Trophoblast cell (in vitro differentiated cells and primary cell): ENCODE measurements at regions not wholly inside any gene's neighbourhood (a gene's known extent, or its start where the extent isn't known, plus 50 kb on each side); places are given as distances from the start of the nearest gene placed in this dataset.

Experiments
- DNase-seq, 2 donors: peaks; one replicate each; pipeline ENCODE4 v3.0.0-alpha.2; 2016
- H2AFZ ChIP-seq: 2 replicates; pipeline ENCODE4 v1.6.1; 2013; ENCODE audit warnings: low read length, moderate library complexity, mild to moderate bottlenecking; ENCODE audit not compliant: insufficient read depth, poor library complexity
- H2AK5ac ChIP-seq: 2 replicates; pipeline ENCODE4 v1.6.1; 2013; ENCODE audit warnings: mild to moderate bottlenecking, low read length
- H2BK120ac ChIP-seq: 2 replicates; pipeline ENCODE4 v1.6.1; 2013; ENCODE audit warnings: low read length, mild to moderate bottlenecking, moderate library complexity; ENCODE audit not compliant: insufficient read depth, poor library complexity
- H2BK12ac ChIP-seq: 2 replicates; pipeline ENCODE4 v1.6.1; 2013; ENCODE audit warnings: mild to moderate bottlenecking, low read length, moderate library complexity
- H2BK5ac ChIP-seq: 2 replicates; pipeline ENCODE4 v1.6.1; 2013; ENCODE audit warnings: low read length, low read depth, moderate library complexity, mild to moderate bottlenecking; ENCODE audit not compliant: poor library complexity
- H3K14ac ChIP-seq: 2 replicates; pipeline ENCODE4 v1.6.1; 2013; ENCODE audit warnings: mild to moderate bottlenecking, low read length
- H3K18ac ChIP-seq: 2 replicates; pipeline ENCODE4 v1.6.1; 2013; ENCODE audit warnings: mild to moderate bottlenecking, low read length
- H3K23ac ChIP-seq: 2 replicates; pipeline ENCODE4 v1.6.1; 2013; ENCODE audit warnings: low read length
- H3K27ac ChIP-seq: 2 replicates; pipeline ENCODE4 v1.5.1; 2013; ENCODE audit warnings: low read depth, mild to moderate bottlenecking, inconsistent platforms, low read length, moderate library complexity
- H3K27me3 ChIP-seq: 2 replicates; pipeline ENCODE4 v1.6.1; 2013; ENCODE audit warnings: inconsistent platforms, mild to moderate bottlenecking, low read length, moderate library complexity; ENCODE audit not compliant: insufficient read depth
- H3K36me3 ChIP-seq, 2 experiments: 1 replicate in 1 of 2; 2 replicates in 1 of 2; pipeline ENCODE4 v1.6.1; 2013; ENCODE audit warnings: low read length in 2 of 2, mild to moderate bottlenecking in 2 of 2, moderate library complexity in 1 of 2; ENCODE audit not compliant: insufficient read depth in 2 of 2, control insufficient read depth in 1 of 2
- H3K4ac ChIP-seq: 2 replicates; pipeline ENCODE4 v1.6.1; 2013; ENCODE audit warnings: low read depth, mild to moderate bottlenecking, low read length, moderate library complexity
- H3K4me1 ChIP-seq, 2 experiments: 1 replicate in 1 of 2; 2 replicates in 1 of 2; pipeline ENCODE4 v1.6.1; 2013; ENCODE audit warnings: low read length in 2 of 2, mild to moderate bottlenecking in 2 of 2, moderate library complexity in 1 of 2; ENCODE audit not compliant: insufficient read depth in 2 of 2, control insufficient read depth in 1 of 2
- H3K4me2 ChIP-seq: 2 replicates; pipeline ENCODE4 v1.6.1; 2013; ENCODE audit warnings: inconsistent platforms, mild to moderate bottlenecking, low read length, moderate library complexity
- H3K4me3 ChIP-seq: 2 replicates; pipeline ENCODE4 v1.5.1; 2013; ENCODE audit warnings: mild to moderate bottlenecking, low read depth, low read length, inconsistent platforms
- H3K79me1 ChIP-seq: one replicate; pipeline ENCODE4 v1.6.1; 2013; ENCODE audit warnings: low read length
- H3K79me2 ChIP-seq: 2 replicates; pipeline ENCODE4 v1.6.1; 2013; ENCODE audit warnings: low read length, mild to moderate bottlenecking; ENCODE audit not compliant: control insufficient read depth, insufficient read depth, poor library complexity
- H3K9ac ChIP-seq: 2 replicates; pipeline ENCODE4 v1.6.1; 2013; ENCODE audit warnings: mild to moderate bottlenecking, low read length
- H3K9me3 ChIP-seq: 2 replicates; pipeline ENCODE4 v1.6.1; 2013; ENCODE audit warnings: low read depth, mild to moderate bottlenecking, control low read depth, inconsistent platforms, low read length; ENCODE audit not compliant: insufficient read depth
- H4K12ac ChIP-seq: 2 replicates; pipeline ENCODE4 v1.6.1; 2013; ENCODE audit warnings: low read depth, mild to moderate bottlenecking, low read length, moderate library complexity
- H4K8ac ChIP-seq: 2 replicates; pipeline ENCODE4 v1.6.1; 2013; ENCODE audit warnings: low read depth, mild to moderate bottlenecking, low read length, moderate library complexity
- H4K91ac ChIP-seq: one replicate; pipeline ENCODE4 v1.6.1; 2013; ENCODE audit warnings: low read depth, mild to moderate bottlenecking, low read length, moderate library complexity
- WGBS: extraction: QIAGEN DNeasy Blood & Tissue Kit; methylation state at CpG from one replicate; pipeline ENCODE4 v1.1.7; 2013; ENCODE audit warnings: missing lambda C conversion rate; ENCODE audit not compliant: insufficient read length, insufficient coverage; ENCODE audit errors: extremely low coverage; 5-methylcytosine and 5-hydroxymethylcytosine counted together

DNA sequence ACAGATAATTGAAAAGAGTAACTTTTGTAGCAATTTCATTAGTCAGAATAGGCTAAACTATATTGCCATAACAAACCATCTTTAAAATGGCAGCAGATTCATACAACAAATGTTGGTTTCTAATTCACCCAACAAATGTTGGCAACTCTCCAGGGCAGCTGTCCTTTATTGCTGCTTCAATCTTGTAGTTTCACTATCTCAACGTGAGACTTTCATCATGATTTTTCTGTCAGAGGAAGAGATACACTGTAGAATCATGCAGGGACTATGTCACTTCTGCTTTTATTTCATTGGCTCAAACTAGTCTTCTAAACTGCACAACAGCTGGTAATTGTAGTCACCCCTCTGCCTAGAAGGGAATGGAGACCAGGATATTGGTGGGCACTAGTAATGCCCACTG lies 174.2 kb downstream of the TANC2 start:
- Histone ChIP-seq H3K4ac (no peak overlapping the region), H3K27me3 (no peaks in the 10 kb centered on the region), H3K4me2 (no peak overlapping the region), H3K14ac (no peak overlapping the region), H2AFZ (no peak overlapping the region), H3K79me2 (peaks cover 1% of the 10 kb centered on the region), H3K4me3 (no peak overlapping the region), H3K9me3 (no peaks in the 10 kb centered on the region), H3K4me1 (no peaks in the 10 kb centered on the region), H3K9ac (no peak overlapping the region), H3K79me1 (no peaks in the 10 kb centered on the region), H3K36me3 (peaks cover 0 to 2% of the 10 kb centered on the region in 2 experiments), H4K8ac (no peak overlapping the region), H3K18ac (no peak overlapping the region), H2BK12ac (no peak overlapping the region), H4K91ac (no peak overlapping the region), H4K12ac (no peak overlapping the region), H2BK5ac (no peak overlapping the region), H3K27ac (no peak overlapping the region), H2BK120ac (no peak overlapping the region), H2AK5ac (no peak overlapping the region), H3K23ac (no peak overlapping the region)
- no CpG with 5 or more reads among the region's 1 CpG for whole genome bisulfite sequencing
- DNase-seq: peak in 1 of 2 donors; percentile 14

DNA sequence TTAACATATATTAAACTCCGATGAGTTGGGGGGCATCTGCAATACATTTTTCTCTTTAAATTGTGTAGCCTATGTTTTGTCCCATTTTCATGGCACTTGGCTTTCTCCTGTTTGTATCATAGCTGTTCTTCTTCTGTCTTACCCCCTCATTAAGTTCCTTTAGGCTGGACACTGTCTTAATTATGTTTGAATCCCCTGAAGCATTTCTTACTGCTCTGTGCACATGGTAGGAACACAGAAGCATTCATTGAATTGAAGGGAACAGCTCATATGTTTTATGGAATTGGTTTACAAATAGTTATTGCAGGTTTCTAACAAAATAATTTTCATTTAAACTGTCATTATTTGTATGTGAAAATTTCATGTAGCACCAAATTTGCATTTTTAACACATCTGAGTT lies 176.8 kb downstream of the TANC2 start:
- H3K79me2 ChIP-seq: peaks cover 1% of the 10 kb centered on the region
- H3K4me3 ChIP-seq: no peak overlapping the region
- no peak overlapping the region for H2AFZ ChIP-seq
- H4K8ac ChIP-seq: no peak overlapping the region
- no peaks in the 10 kb centered on the region for H3K9me3 ChIP-seq
- H2BK12ac ChIP-seq: no peak overlapping the region
- no peak overlapping the region for H4K12ac ChIP-seq
- H2AK5ac ChIP-seq: no peak overlapping the region
- no peak overlapping the region for H4K91ac ChIP-seq
- no peak overlapping the region for H3K4me2 ChIP-seq
- no peaks in the 10 kb centered on the region for H3K4me1 ChIP-seq
- no peak overlapping the region for H3K27ac ChIP-seq
- no peak overlapping the region for H3K14ac ChIP-seq
- no peak overlapping the region for H2BK120ac ChIP-seq
- no peak overlapping the region for H2BK5ac ChIP-seq
- H3K23ac ChIP-seq: no peak overlapping the region
- no peaks in the 10 kb centered on the region for H3K27me3 ChIP-seq
- no CpG with 5 or more reads among the region's 1 CpG for WGBS
- H3K79me1 ChIP-seq: no peaks in the 10 kb centered on the region
- no peak overlapping the region for H3K4ac ChIP-seq
- DNase-seq: no peak
- H3K36me3 ChIP-seq: peaks cover 3 to 8% of the 10 kb centered on the region in 2 experiments
- H3K9ac ChIP-seq: no peak overlapping the region
- H3K18ac ChIP-seq: no peak overlapping the region

DNA sequence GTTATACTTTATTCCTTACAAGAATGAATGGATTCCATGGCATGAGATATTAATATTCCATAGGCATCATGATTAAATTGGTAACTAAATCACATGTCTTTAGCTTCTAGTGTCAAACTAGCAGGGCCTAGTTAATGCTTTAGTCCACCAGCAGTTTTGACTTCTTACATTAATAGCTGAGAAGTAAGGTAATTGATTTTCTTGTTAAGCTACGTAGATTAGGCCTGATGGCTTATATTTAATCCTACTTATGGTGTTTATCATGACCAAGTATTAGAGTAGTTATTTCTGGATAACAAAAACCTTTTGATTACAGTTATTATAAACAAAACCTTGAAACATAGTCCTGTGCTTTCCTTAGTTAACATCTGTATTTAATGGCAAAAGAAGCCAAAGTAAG lies 184.5 kb downstream of the TANC2 start:
- Histone ChIP-seq H2AFZ (no peak overlapping the region), H4K91ac (no peak overlapping the region), H3K18ac (no peak overlapping the region), H3K4me3 (no peak overlapping the region), H3K27ac (no peak overlapping the region), H3K79me2 (no peaks in the 10 kb centered on the region), H3K79me1 (no peaks in the 10 kb centered on the region), H3K9me3 (no peaks in the 10 kb centered on the region), H3K4ac (no peak overlapping the region), H3K27me3 (no peaks in the 10 kb centered on the region), H3K23ac (no peak overlapping the region), H3K9ac (no peak overlapping the region), H3K36me3 (peaks cover 3 to 8% of the 10 kb centered on the region in 2 experiments), H3K4me2 (no peak overlapping the region), H2AK5ac (no peak overlapping the region), H2BK120ac (no peak overlapping the region), H3K4me1 (peaks cover 0 to 2% of the 10 kb centered on the region in 2 experiments), H4K8ac (no peak overlapping the region), H3K14ac (no peak overlapping the region), H4K12ac (no peak overlapping the region), H2BK12ac (no peak overlapping the region), H2BK5ac (no peak overlapping the region)
- WGBS: no CpG with 5 or more reads among the region's 1 CpG
- DNase-seq: no peak

DNA sequence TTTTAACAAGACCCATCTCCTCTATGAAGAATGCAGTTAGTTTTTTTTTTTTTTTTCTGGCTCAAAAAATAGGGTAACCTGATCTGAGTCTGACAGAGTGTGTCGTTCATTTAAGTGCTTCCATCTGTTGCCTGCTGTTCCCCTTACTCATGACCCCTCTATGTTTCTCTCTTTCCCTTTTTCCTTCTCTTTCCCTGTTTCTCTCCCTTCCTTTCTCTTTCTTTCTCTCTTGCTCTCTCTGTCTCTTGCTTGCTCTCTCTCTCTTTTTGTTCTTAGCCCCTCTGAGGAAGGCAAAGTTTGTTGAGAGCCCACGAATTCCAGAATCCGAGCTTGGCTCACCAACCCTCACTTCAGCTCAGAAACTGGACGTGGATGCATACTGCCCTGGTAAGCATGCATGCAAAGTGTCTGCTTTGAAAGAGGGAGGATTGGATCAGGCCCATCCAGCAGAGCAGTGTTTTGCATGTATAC lies 185.0 kb downstream of the TANC2 start:
- no peak overlapping the region for H2AFZ ChIP-seq
- no peaks in the 10 kb centered on the region for H3K9me3 ChIP-seq
- H2BK5ac ChIP-seq: no peak overlapping the region
- WGBS: no CpG with 5 or more reads among the region's 4 CpGs
- H4K8ac ChIP-seq: no peak overlapping the region
- peaks cover 3 to 8% of the 10 kb centered on the region in 2 experiments for H3K36me3 ChIP-seq
- H3K27ac ChIP-seq: no peak overlapping the region
- no peak overlapping the region for H2AK5ac ChIP-seq
- H3K14ac ChIP-seq: no peak overlapping the region
- H4K91ac ChIP-seq: no peak overlapping the region
- no peak overlapping the region for H3K9ac ChIP-seq
- H3K79me1 ChIP-seq: no peaks in the 10 kb centered on the region
- H3K18ac ChIP-seq: no peak overlapping the region
- no peak overlapping the region for H3K4ac ChIP-seq
- DNase-seq: no peak
- no peak overlapping the region for H3K4me3 ChIP-seq
- peaks cover 0 to 2% of the 10 kb centered on the region in 2 experiments for H3K4me1 ChIP-seq
- no peak overlapping the region for H4K12ac ChIP-seq
- no peak overlapping the region for H3K23ac ChIP-seq
- no peak overlapping the region for H3K4me2 ChIP-seq
- no peaks in the 10 kb centered on the region for H3K79me2 ChIP-seq
- H3K27me3 ChIP-seq: no peaks in the 10 kb centered on the region
- H2BK120ac ChIP-seq: no peak overlapping the region
- no peak overlapping the region for H2BK12ac ChIP-seq
